ENCODE measurements at regions not wholly inside any gene's neighbourhood (a gene's known extent, or its start where the extent isn't known, plus 50 kb on each side); places are given as distances from the start of the nearest gene placed in this dataset.
"Not testable (repeated sequence)": the region's sequence is repeated elsewhere in the genome, so short reads cannot be mapped to it uniquely, and the experiment has no call there.

GRCh38 chr12:114834621-114835020, 150.6 kb upstream of the TBX3 start:
- no peak for DNase-seq (ENCODE audit: low read depth)
- H3K4me3 ChIP-seq (ENCODE audit: low read depth, low read length), result no peak overlapping the region
- no peak for TF ChIP-seq CTCF (IDR thresholded peaks at IDR 0.05; ENCODE audit: low read depth, low read length)
- TF ChIP-seq POLR2A (IDR thresholded peaks at IDR 0.05; ENCODE audit: extremely low read depth, insufficient read length), result no peak
- no peak for TF ChIP-seq MAX (IDR thresholded peaks at IDR 0.05; ENCODE audit: low read depth, low read length)
- TF ChIP-seq MYC (IDR thresholded peaks at IDR 0.05; ENCODE audit: low read depth, low read length), result no peak

- no peak for TF ChIP-seq MAX (IDR thresholded peaks at IDR 0.05; ENCODE audit: low read depth, low read length)
- no peak for TF ChIP-seq CTCF (IDR thresholded peaks at IDR 0.05; ENCODE audit: low read depth, low read length)
- TF ChIP-seq MYC (IDR thresholded peaks at IDR 0.05; ENCODE audit: low read depth, low read length), result no peak
- DNase-seq (ENCODE audit: low read depth), result no peak
- no peak overlapping the region for H3K4me3 ChIP-seq (ENCODE audit: low read depth, low read length)
These were observed 145.9 kb upstream of the TBX3 start for GRCh38 chr12:114829833-114830232.

GRCh38 chr12:114829244-114829643, 145.3 kb upstream of the TBX3 start:
- DNase-seq (ENCODE audit: low read depth); H3K4me3 ChIP-seq (ENCODE audit: low read depth, low read length): not testable (repeated sequence)

GRCh38 chr12:114827461-114827860, 143.5 kb upstream of the TBX3 start:
- DNase-seq (ENCODE audit: low read depth), result no peak
- no peak overlapping the region for H3K4me3 ChIP-seq (ENCODE audit: low read depth, low read length)
- TF ChIP-seq CTCF (IDR thresholded peaks at IDR 0.05; ENCODE audit: low read depth, low read length), result no peak
- TF ChIP-seq POLR2A (IDR thresholded peaks at IDR 0.05; ENCODE audit: extremely low read depth, insufficient read length), result no peak
- no peak for TF ChIP-seq MAX (IDR thresholded peaks at IDR 0.05; ENCODE audit: low read depth, low read length)
- TF ChIP-seq MYC (IDR thresholded peaks at IDR 0.05; ENCODE audit: low read depth, low read length), result no peak

- DNase-seq (ENCODE audit: low read depth), result no peak
- no peak for TF ChIP-seq CTCF (IDR thresholded peaks at IDR 0.05; ENCODE audit: low read depth, low read length)
- TF ChIP-seq MYC (IDR thresholded peaks at IDR 0.05; ENCODE audit: low read depth, low read length), result no peak
- TF ChIP-seq POLR2A (IDR thresholded peaks at IDR 0.05; ENCODE audit: extremely low read depth, insufficient read length), result no peak
- no peak for TF ChIP-seq MAX (IDR thresholded peaks at IDR 0.05; ENCODE audit: low read depth, low read length)
- no peak overlapping the region for H3K4me3 ChIP-seq (ENCODE audit: low read depth, low read length)
These were observed 142.3 kb upstream of the TBX3 start for GRCh38 chr12:114826244-114826643.

- TF ChIP-seq MAX (IDR thresholded peaks at IDR 0.05; ENCODE audit: low read depth, low read length), result no peak
- TF ChIP-seq POLR2A (IDR thresholded peaks at IDR 0.05; ENCODE audit: extremely low read depth, insufficient read length), result no peak
- TF ChIP-seq CTCF (IDR thresholded peaks at IDR 0.05; ENCODE audit: low read depth, low read length), result no peak
- no peak for TF ChIP-seq MYC (IDR thresholded peaks at IDR 0.05; ENCODE audit: low read depth, low read length)
- DNase-seq (ENCODE audit: low read depth), result no peak
- H3K4me3 ChIP-seq (ENCODE audit: low read depth, low read length), result no peak overlapping the region
These were observed 139.7 kb upstream of the TBX3 start for GRCh38 chr12:114823724-114824123.
